GM19397 (cell line): ENCODE measurements at regions not wholly inside any gene's neighbourhood (a gene's known extent, or its start where the extent isn't known, plus 50 kb on each side); places are given as distances from the start of the nearest gene placed in this dataset.
"Not testable (repeated sequence)": the region's sequence is repeated elsewhere in the genome, so short reads cannot be mapped to it uniquely, and the experiment has no call there.

Experiments
- ATAC-seq: cut with Tn5 transposase; IDR thresholded peaks from one replicate; pipeline ENCODE4 v1.9.1; 2021; ENCODE audit warnings: mild to moderate bottlenecking, moderate library complexity; ENCODE audit not compliant: unreplicated experiment

GRCh38 chr12:28770322-28770721, 378.8 kb upstream of the FAR2 start:
- no peak for ATAC-seq

GRCh38 chr12:28771968-28772367, 377.1 kb upstream of the FAR2 start:
- ATAC-seq: no peak

DNA sequence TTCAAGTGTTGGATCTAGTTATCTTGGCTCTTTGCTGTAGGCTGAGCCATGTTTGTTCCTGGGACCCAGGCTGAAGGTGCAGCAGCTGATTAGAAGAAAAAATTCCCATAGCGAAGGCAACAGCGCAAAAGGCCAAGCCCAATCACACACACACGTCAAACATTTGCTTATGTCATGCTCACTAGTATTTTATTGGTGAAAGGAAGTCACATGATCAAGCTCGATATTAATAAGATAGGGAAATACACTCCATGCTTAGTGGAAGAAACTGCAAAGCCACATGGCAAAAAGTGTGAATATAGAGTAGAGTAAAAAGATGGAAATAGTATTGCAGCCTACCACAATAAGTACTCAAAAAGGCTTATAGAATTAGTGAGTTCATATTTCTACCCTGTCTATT, 373.5 kb upstream of the FAR2 start:
- no peak for ATAC-seq

DNA sequence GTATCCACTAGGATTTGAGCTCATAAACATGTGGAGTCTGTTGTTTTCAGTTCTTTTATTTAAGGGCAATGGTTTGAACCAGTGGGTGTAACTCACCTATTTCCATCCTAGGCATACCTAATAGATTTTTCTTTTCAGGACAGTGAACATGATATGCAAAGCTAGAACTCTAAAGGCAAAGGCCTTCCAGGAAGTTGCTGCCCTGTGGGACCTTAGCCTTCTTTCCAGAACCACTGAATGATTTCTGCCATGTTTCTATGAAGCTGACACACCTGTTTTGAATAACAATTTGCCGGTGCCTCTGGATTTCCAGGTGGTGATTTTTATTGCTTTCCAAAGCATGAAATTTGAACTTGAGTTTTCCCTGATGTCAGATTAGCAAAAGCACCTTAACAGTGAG, 372.9 kb upstream of the FAR2 start:
- no peak for ATAC-seq

DNA sequence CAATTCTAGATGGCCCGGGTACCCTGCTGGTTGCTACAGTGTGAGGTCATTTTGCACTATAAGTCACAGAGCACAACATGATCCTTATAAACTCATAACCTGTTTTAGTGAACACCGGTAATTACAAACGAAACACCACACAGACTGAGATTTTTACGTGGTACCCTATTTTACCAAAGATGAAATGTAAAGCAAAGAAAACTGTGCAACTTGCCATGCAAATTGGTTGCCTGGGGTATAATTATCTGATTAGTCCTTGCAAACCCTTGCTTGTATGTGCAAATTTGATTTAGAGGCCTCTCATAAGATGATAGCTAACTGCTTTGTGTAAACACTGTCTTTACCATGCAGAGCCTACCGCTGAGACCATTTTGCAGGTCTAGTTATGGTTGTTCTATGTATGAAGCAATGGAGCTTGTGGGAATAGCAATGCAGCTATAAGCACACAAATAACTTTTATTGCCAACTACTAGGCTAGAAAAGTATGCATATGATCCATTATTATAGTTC, 372.1 kb upstream of the FAR2 start:
- no peak for ATAC-seq

GRCh38 chr12:28777603-28778365, 371.3 kb upstream of the FAR2 start:
- no peak for ATAC-seq

DNA sequence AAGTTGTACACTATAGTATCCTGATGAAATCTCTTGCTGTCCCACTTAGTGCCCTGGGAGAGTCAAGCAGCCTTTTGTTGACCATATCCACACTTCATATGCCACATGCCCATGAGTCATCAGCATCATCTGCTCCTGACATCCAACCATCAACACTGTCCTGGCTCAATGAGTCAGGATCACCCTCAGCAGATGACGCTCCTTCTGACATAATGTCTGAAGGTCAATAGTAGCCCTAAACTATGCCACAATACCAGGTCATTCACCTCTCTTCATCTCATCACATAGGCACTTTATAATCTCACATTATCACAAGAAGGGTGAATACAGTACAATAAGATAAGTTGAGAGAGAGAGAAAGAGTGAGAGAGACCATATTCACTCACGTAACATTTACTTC, 369.0 kb upstream of the FAR2 start:
- ATAC-seq: no peak

DNA sequence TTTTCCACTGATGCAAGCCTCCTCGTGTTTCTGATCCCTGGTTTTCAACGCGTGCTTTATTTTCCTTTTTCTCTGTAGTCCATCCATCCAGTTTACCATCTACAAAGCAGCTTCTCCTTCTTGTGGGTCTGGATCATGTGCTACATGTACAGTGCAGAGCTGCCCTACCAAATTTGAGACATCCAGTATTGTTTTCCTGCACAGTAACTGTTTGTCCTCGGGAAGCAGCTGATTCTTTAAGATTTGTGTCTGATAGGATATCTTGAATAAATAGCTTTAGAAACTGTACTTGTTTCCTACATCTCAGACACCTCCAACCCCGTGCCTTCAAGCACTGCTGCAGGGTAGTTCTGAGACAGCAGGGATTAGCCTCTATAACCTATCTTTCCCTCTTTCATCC, 368.1 kb upstream of the FAR2 start:
- ATAC-seq: no peak

DNA sequence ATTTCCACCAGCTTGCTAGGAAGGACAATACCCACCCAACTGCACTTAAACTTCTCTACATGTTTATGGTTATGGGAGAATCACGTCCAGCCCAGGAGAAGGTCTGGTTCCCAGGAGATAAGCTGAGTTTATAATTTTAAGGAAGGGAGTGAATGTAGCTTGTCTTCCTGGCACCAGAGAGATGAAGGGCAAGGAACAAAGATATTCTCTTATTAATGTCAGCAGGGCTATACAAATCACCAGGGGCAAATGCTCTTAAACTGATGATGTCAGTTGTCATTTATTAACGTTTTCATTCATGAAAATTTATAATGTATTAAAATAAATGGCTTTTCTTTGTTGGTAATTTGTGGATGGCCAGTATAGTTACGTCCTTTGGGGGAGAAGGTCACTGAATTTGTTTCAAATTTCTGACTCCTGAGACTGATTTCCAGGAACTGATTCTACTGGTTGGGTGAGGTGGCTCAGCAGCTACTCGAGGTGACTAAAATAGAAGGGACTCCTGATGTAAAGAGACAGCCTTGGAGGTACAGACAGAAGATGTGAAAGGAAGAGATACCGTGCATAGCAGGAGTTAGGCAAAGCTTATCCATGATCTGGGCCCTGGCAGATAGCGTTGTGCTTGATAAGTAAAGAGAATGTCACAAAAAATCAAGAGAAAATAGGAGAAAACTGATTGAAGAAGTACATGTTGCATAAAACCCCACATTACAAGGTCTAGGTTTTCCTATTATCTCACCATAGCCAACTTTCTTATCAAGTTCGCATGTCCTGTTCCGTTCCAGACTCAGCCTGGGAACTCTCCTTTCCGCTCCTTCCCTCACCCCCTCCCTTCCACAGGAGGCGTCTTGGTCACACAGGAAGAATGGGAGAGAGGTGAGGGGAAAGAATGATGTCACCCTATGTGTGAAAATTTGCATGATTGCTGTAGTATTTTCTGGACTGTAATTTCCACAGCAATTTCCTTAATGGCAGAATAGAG, 367.1 kb upstream of the FAR2 start:
- ATAC-seq: no peak

- ATAC-seq: no peak
These were observed 366.3 kb upstream of the FAR2 start for GRCh38 chr12:28782812-28783211.

GRCh38 chr12:28787151-28787550, 361.9 kb upstream of the FAR2 start:
- no peak for ATAC-seq

GRCh38 chr12:28788256-28788655, 360.8 kb upstream of the FAR2 start:
- ATAC-seq: not testable (repeated sequence)

DNA sequence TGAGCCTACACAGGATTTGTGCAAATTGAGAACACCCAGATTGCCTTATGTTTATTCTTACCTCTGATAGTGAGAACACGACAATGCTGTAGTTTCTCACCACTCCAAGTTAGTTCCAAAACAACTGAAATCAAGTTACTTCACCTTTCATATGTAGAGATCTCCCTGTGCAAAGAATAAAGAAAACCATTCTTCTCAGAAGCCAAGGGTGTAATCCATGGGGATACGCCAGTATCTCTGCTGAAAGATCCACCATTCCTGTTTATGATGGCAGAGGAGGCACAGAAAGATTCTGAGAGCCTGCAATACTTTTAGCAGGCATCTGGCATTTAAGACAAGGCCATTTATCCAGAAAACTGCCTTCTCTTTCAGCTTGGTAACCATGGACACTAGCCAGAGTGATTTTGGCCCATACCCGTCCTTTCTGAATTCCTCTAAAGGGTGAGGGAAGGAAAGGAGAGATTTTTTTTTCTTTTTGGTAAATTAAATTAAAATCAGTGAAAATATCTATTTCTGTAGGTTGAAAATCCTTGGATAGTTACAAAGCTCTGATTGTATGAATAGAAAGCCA, 355.4 kb upstream of the FAR2 start:
- no peak for ATAC-seq

GRCh38 chr12:28794211-28794610, 354.9 kb upstream of the FAR2 start:
- no peak for ATAC-seq

- no peak for ATAC-seq
These were observed 354.3 kb upstream of the FAR2 start for GRCh38 chr12:28794786-28795185.

- no peak for ATAC-seq
These were observed 353.8 kb upstream of the FAR2 start for GRCh38 chr12:28795311-28795710.

- ATAC-seq: no peak
These were observed 349.7 kb upstream of the FAR2 start for GRCh38 chr12:28799348-28799747.

DNA sequence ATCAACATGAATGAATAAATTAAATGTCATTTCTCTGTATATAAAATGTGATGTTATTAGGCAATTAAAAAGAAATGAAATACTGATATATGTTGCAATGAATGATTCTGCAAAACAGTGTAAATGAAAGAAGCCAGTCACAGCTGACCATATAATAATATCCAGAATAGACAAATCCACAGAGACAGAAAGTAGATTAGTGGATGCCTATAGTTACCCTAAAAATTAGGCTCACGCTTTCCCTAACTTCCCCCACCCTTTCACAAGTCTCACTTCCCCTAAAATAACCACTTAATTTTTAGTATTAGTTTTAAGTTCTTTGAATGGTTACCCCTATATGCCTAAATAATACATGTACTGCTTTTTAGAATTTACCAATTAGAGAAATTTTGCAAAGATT, 348.9 kb upstream of the FAR2 start:
- ATAC-seq: no peak

DNA sequence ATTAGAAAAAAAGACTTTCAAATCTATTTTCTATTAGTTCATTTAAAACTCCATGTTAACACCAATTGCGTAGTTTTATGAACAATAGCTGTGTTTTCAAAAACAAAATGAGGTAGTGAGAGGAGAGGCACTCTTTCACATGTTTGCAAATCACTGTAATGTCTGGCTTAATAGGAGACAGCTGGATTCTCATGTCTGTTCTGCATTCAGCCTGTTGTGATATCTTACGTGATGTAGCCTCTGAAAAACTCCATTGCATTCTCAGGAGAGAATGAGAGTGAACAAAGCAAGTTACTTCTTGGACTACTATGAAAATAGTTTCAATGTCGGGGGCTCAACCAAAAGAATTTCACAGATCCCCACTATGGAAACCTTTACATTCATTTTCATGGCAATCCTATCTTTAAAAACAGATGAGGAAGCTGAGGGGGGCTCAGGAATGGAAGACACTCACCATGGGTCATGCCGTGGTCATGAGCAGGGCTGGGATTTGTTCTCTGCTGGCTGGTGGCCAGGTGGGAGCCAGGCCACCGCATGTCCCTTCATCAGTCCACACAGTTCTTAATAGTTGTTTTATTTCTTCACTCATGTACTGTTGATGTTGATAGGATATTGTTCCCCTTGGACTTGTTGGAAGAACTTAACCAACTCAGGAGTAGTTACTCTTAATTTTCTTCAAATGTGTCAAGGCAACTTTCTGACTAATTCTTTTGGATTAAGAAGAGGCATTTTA, 346.2 kb upstream of the FAR2 start:
- ATAC-seq: no peak

- no peak for ATAC-seq
These were observed 341.5 kb upstream of the FAR2 start for GRCh38 chr12:28807535-28807934.

DNA sequence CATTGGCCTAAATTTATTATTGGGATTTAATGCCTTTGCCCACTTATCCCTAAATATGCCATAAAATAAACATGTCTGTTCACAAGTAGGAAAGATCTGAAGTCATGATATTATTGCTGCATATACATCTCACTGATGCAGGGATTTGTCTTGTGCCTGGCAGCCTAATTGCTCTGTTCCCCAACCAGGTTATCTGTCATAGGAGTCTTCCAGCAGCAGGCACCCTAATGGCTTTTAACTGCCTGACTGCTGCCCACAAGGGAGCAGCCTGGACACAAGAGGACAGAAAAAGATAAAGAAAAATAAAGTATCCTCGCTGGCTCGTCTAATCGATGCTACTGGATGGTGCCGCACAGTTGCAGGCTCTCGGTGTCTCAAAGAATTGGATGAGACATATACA, 337.6 kb upstream of the FAR2 start:
- ATAC-seq: no peak
